H1 (cell line): ENCODE measurements at regions not wholly inside any gene's neighbourhood (a gene's known extent, or its start where the extent isn't known, plus 50 kb on each side); places are given as distances from the start of the nearest gene placed in this dataset.

Experiments used
- CTCF ChIA-PET: fragments of 300-600 bp; sonication (Branson Sonifier 250); formaldehyde crosslinking; loops from one replicate; lab custom pipeline; 2021; ENCODE audit not compliant: partially characterized antibody; lab: Charles Lee
- POLR2A ChIA-PET: fragments of 300-600 bp; sonication (Branson Sonifier 250); formaldehyde crosslinking; loops from one replicate; lab custom pipeline; 2021; ENCODE audit warnings: inconsistent platforms; ENCODE audit not compliant: partially characterized antibody; lab: Charles Lee
- DNase-seq, 2 experiments: peaks; one replicate each; pipeline versions ENCODE4 v3.0.0 to v3.0.0-alpha.2; 2010 to 2022; ENCODE audit warnings: low spot score in 2 of 2, low read depth in 1 of 2, mixed read lengths in 1 of 2
- FAIRE-seq: peaks from 2 replicates; lab custom pipeline; 2011; peaks lifted over from hg19 to GRCh38; lab: Jason Lieb, UNC
- H2AFZ ChIP-seq: 2 replicates; pipeline ENCODE4 v1.8.1; 2012; ENCODE audit warnings: low read length, inconsistent platforms
- H2AK5ac ChIP-seq: 2 replicates; pipeline ENCODE4 v1.6.1; 2013; ENCODE audit warnings: low read depth, low read length
- H2BK120ac ChIP-seq: replicated peaks from 2 replicates; pipeline ENCODE3; 2013; ENCODE audit warnings: low read depth, low read length, inconsistent platforms
- H2BK12ac ChIP-seq: 2 replicates; pipeline ENCODE4 v1.6.1; 2013; ENCODE audit warnings: low read depth, low read length
- H2BK15ac ChIP-seq: 2 replicates; pipeline ENCODE4 v1.6.1; 2013; ENCODE audit warnings: low read length
- H2BK20ac ChIP-seq: 2 replicates; pipeline ENCODE4 v1.6.1; 2013; ENCODE audit warnings: low read length
- H2BK5ac ChIP-seq: 2 replicates; pipeline ENCODE4 v1.6.1; 2013; ENCODE audit warnings: low read depth, low read length
- H3K14ac ChIP-seq: 2 replicates; pipeline ENCODE4 v1.6.1; 2013; ENCODE audit warnings: inconsistent platforms; ENCODE audit not compliant: insufficient read length
- H3K18ac ChIP-seq: 2 replicates; pipeline ENCODE4 v1.6.1; 2013; ENCODE audit warnings: low read length; ENCODE audit errors: extremely low read depth
- H3K23ac ChIP-seq: 2 replicates; pipeline ENCODE4 v1.6.1; 2013; ENCODE audit warnings: inconsistent platforms; ENCODE audit not compliant: insufficient read length
- H3K23me2 ChIP-seq: 2 replicates; pipeline ENCODE4 v1.6.1; 2013; ENCODE audit warnings: low read depth, low read length
- H3K27ac ChIP-seq: 2 replicates; pipeline ENCODE4 v1.6.1; 2011; ENCODE audit warnings: low read depth, low read length, inconsistent platforms
- H3K27me3 ChIP-seq, 4 experiments: replicated peaks in 1 of 4; 1 replicate in 1 of 4; 2 replicates in 3 of 4; pipeline versions ENCODE4 v1.6.1 to v1.8.1; 2011 to 2013; ENCODE audit warnings: low read length in 3 of 4, mild to moderate bottlenecking in 3 of 4, inconsistent platforms in 2 of 4, mixed read lengths in 2 of 4, moderate library complexity in 1 of 4; ENCODE audit not compliant: control insufficient read depth in 3 of 4, insufficient read depth in 3 of 4; ENCODE audit errors: extremely low read depth in 1 of 4
- H3K36me3 ChIP-seq, 4 experiments: 2 replicates each; pipeline versions ENCODE4 v1.6.1 to v1.8.1; 2011 to 2013; ENCODE audit warnings: mild to moderate bottlenecking in 4 of 4, low read length in 3 of 4, moderate library complexity in 2 of 4, control low read depth in 1 of 4, inconsistent platforms in 1 of 4; ENCODE audit not compliant: insufficient read depth in 4 of 4, control insufficient read depth in 2 of 4
- H3K4ac ChIP-seq: replicated peaks from 2 replicates; pipeline ENCODE3; 2013; ENCODE audit warnings: low read length, low read depth, mixed read lengths, inconsistent platforms; ENCODE audit not compliant: insufficient read length
- H3K4me1 ChIP-seq, 4 experiments: replicated peaks in 1 of 4; 1 replicate in 1 of 4; 2 replicates in 3 of 4; pipeline versions ENCODE4 v1.6.1 to v1.8.1; 2011 to 2013; ENCODE audit warnings: low read length in 3 of 4, inconsistent platforms in 2 of 4, mixed read lengths in 1 of 4; ENCODE audit not compliant: insufficient read depth in 4 of 4, control insufficient read depth in 3 of 4
- H3K4me2 ChIP-seq, 2 experiments: 2 replicates each; pipeline versions ENCODE4 v1.6.1 to v1.8.1; 2011 to 2013; ENCODE audit warnings: low read depth in 2 of 2, low read length in 2 of 2, control low read depth in 1 of 2, inconsistent platforms in 1 of 2, mild to moderate bottlenecking in 1 of 2; ENCODE audit not compliant: insufficient read depth in 1 of 2
- H3K4me3 ChIP-seq, 4 experiments: fragments of 200-600, 300-600 bp in 1 of 4; sonication (generic), shearing (Covaris generic), sonication (Bioruptor Twin) in 1 of 4; 2 replicates each; pipeline versions ENCODE4 v1.5.1 to v1.8.1; 2011 to 2016; ENCODE audit warnings: low read length in 4 of 4, low read depth in 3 of 4, control low read depth in 2 of 4, inconsistent platforms in 2 of 4, mild to moderate bottlenecking in 2 of 4, mixed read lengths in 1 of 4, moderate library complexity in 1 of 4; ENCODE audit not compliant: insufficient read depth in 2 of 4; ENCODE audit errors: extremely low read depth in 1 of 4
- H3K56ac ChIP-seq: replicated peaks from 2 replicates; pipeline ENCODE3; 2013; ENCODE audit warnings: low read depth, mild to moderate bottlenecking, mixed read lengths, low read length, inconsistent platforms; ENCODE audit not compliant: insufficient read length
- H3K79me1 ChIP-seq: 2 replicates; pipeline ENCODE4 v1.6.1; 2013; ENCODE audit warnings: low read depth, low read length, control low read depth
- H3K79me2 ChIP-seq, 2 experiments: 2 replicates each; pipeline versions ENCODE4 v1.6.1 to v1.8.1; 2012 to 2013; ENCODE audit warnings: low read length in 2 of 2, mild to moderate bottlenecking in 2 of 2, inconsistent platforms in 1 of 2; ENCODE audit not compliant: insufficient read depth in 2 of 2, control insufficient read depth in 1 of 2
- H3K9ac ChIP-seq, 4 experiments: replicated peaks in 1 of 4; 1 replicate in 1 of 4; 2 replicates in 3 of 4; pipeline versions ENCODE4 v1.6.1 to v1.8.1; 2011 to 2013; ENCODE audit warnings: low read depth in 3 of 4, low read length in 3 of 4, control low read depth in 2 of 4, mild to moderate bottlenecking in 2 of 4, moderate library complexity in 2 of 4, inconsistent platforms in 1 of 4; ENCODE audit errors: extremely low read depth in 1 of 4
- H3K9me3 ChIP-seq, 2 experiments: 2 replicates each; pipeline versions ENCODE4 v1.6.1 to v1.8.1; 2012 to 2013; ENCODE audit warnings: mild to moderate bottlenecking in 2 of 2, moderate library complexity in 2 of 2, control low read depth in 1 of 2, inconsistent platforms in 1 of 2, low read depth in 1 of 2, low read length in 1 of 2, mixed read lengths in 1 of 2; ENCODE audit not compliant: insufficient read depth in 2 of 2
- H4K20me1 ChIP-seq, 2 experiments: replicated peaks in 1 of 2; 2 replicates each; pipeline versions ENCODE3 to v1.8.1; 2011 to 2013; ENCODE audit warnings: inconsistent platforms in 2 of 2, low read length in 2 of 2, mild to moderate bottlenecking in 1 of 2; ENCODE audit not compliant: insufficient read depth in 2 of 2, control insufficient read depth in 1 of 2
- H4K5ac ChIP-seq: 2 replicates; pipeline ENCODE4 v1.6.1; 2013; ENCODE audit warnings: low read length, low read depth, mixed read lengths, inconsistent platforms; ENCODE audit not compliant: insufficient read length
- H4K8ac ChIP-seq: 2 replicates; pipeline ENCODE4 v1.8.0; 2013; ENCODE audit warnings: mild to moderate bottlenecking, moderate library complexity, low read length, inconsistent platforms; ENCODE audit not compliant: insufficient read depth; ENCODE audit errors: extremely low read depth
- H4K91ac ChIP-seq: replicated peaks from 2 replicates; pipeline ENCODE3; 2013; ENCODE audit warnings: low read length, mixed read lengths, inconsistent platforms; ENCODE audit not compliant: insufficient read length
- ASH2L ChIP-seq: fragments of 200-600, 300-600 bp; sonication (generic); IDR thresholded peaks from one replicate; pipeline ENCODE4 v1.7.1; 2017; ENCODE audit warnings: low read length
- E2F6 ChIP-seq: IDR thresholded peaks from 2 replicates; pipeline ENCODE4 v1.6.1; 2012; ENCODE audit warnings: inconsistent platforms
- KDM4A ChIP-seq: IDR thresholded peaks from one replicate; pipeline ENCODE4 v1.7.1; 2012; ENCODE audit warnings: low read depth, mild to moderate bottlenecking, moderate library complexity, low read length, inconsistent platforms; ENCODE audit not compliant: severe bottlenecking
- RFX5 ChIP-seq: IDR thresholded peaks from 2 replicates; pipeline ENCODE4 v1.6.1; 2011; ENCODE audit warnings: low read depth, low read length, improper control_type of control experiment, borderline replicate concordance
- WGBS, 2 experiments: shearing (Covaris generic) in 1 of 2; methylation state at CpG; one replicate each; pipeline versions ENCODE4 v1.1.6 to v1.1.7; 2013 to 2015; ENCODE audit warnings: low lambda C conversion rate in 2 of 2, mixed read lengths in 2 of 2, inconsistent platforms in 1 of 2, low coverage in 1 of 2, missing lambda C conversion rate in 1 of 2; ENCODE audit not compliant: insufficient replicate concordance in 2 of 2, insufficient coverage in 1 of 2, insufficient read length in 1 of 2; ENCODE audit errors: extremely low coverage in 1 of 2, missing lambda C conversion rate in 1 of 2; 5-methylcytosine and 5-hydroxymethylcytosine counted together

DNA sequence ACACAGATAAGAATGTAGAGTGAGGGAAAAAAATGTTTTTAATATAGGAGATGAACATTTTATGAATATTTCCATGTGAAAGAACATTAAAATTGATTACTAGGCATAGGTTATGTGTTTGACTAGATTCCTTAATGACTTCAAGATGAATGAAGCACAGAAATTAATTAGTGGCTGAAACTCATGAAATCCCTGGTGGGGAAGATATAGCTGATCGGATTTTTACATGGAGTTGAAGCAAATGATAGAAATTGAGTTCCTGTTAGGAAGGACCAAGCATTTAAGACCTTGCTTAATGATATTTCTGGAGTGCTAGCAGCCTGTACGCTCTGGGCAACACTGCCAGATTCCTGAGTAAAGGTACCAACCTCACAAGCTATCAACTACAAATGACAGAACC lies 68.9 kb upstream of the IVNS1ABP start:
- no peak for DNase-seq
- Histone ChIP-seq H3K9me3 (peaks cover 11 to 12% of the 10 kb centered on the region in 2 experiments; a peak in 3 of 4 replicates), H2BK12ac (no peak overlapping the region), H4K8ac (no peak overlapping the region), H3K4me1 (no peaks in the 10 kb centered on the region), H4K20me1 (no peaks in the 10 kb centered on the region), H4K91ac (no peak overlapping the region), H4K5ac (no peak overlapping the region), H2AK5ac (no peak overlapping the region), H2BK120ac (no peak overlapping the region), H3K27ac (no peak overlapping the region), H3K18ac (no peak overlapping the region), H3K27me3 (no peaks in the 10 kb centered on the region), H2AFZ (no peak overlapping the region), H3K9ac (no peak overlapping the region), H3K4ac (no peak overlapping the region), H3K79me2 (no peaks in the 10 kb centered on the region), H3K23me2 (no peaks in the 10 kb centered on the region), H3K14ac (no peak overlapping the region), H3K56ac (no peak overlapping the region), H3K23ac (no peak overlapping the region), H3K79me1 (no peaks in the 10 kb centered on the region), H3K4me2 (no peak overlapping the region), H3K4me3 (no peak overlapping the region), H3K36me3 (no peaks in the 10 kb centered on the region), H2BK5ac (no peak overlapping the region), H2BK15ac (no peak overlapping the region), H2BK20ac (no peak overlapping the region)
- WGBS, 2 experiments = 97% methylated on average over 2 of the region's 2 CpGs; no CpG with 5 or more reads in 1 of the 2 experiments
- POLR2A ChIA-PET = no interaction called here
- no peak for FAIRE-seq
- no peak for TF ChIP-seq KDM4A
- no peak for TF ChIP-seq ASH2L
- no peak for TF ChIP-seq RFX5
- no peak for TF ChIP-seq E2F6
- CTCF ChIA-PET = interaction anchor here (1.3 to 1.6 kb wide), 2 partner anchors 16 to 50 kb away, joined by 3 to 4 read pairs; no protein-coding TSS in a partner anchor
